H1 (cell line): ENCODE measurements at regions not wholly inside any gene's neighbourhood (a gene's known extent, or its start where the extent isn't known, plus 50 kb on each side); places are given as distances from the start of the nearest gene placed in this dataset.

ENCODE experiments used
- CTCF ChIA-PET: fragments of 300-600 bp; sonication (Branson Sonifier 250); formaldehyde crosslinking; loops from one replicate; lab custom pipeline; 2021; ENCODE audit not compliant: partially characterized antibody; lab: Charles Lee
- POLR2A ChIA-PET: fragments of 300-600 bp; sonication (Branson Sonifier 250); formaldehyde crosslinking; loops from one replicate; lab custom pipeline; 2021; ENCODE audit warnings: inconsistent platforms; ENCODE audit not compliant: partially characterized antibody; lab: Charles Lee
- DNase-seq, 2 experiments: peaks; one replicate each; pipeline versions ENCODE4 v3.0.0 to v3.0.0-alpha.2; 2010 to 2022; ENCODE audit warnings: low spot score in 2 of 2, low read depth in 1 of 2, mixed read lengths in 1 of 2
- FAIRE-seq: peaks from 2 replicates; lab custom pipeline; 2011; peaks lifted over from hg19 to GRCh38; lab: Jason Lieb, UNC
- H2AFZ ChIP-seq: 2 replicates; pipeline ENCODE4 v1.8.1; 2012; ENCODE audit warnings: low read length, inconsistent platforms
- H2AK5ac ChIP-seq: 2 replicates; pipeline ENCODE4 v1.6.1; 2013; ENCODE audit warnings: low read depth, low read length
- H2BK120ac ChIP-seq: replicated peaks from 2 replicates; pipeline ENCODE3; 2013; ENCODE audit warnings: low read depth, low read length, inconsistent platforms
- H2BK12ac ChIP-seq: 2 replicates; pipeline ENCODE4 v1.6.1; 2013; ENCODE audit warnings: low read depth, low read length
- H2BK15ac ChIP-seq: 2 replicates; pipeline ENCODE4 v1.6.1; 2013; ENCODE audit warnings: low read length
- H2BK20ac ChIP-seq: 2 replicates; pipeline ENCODE4 v1.6.1; 2013; ENCODE audit warnings: low read length
- H2BK5ac ChIP-seq: 2 replicates; pipeline ENCODE4 v1.6.1; 2013; ENCODE audit warnings: low read depth, low read length
- H3K14ac ChIP-seq: 2 replicates; pipeline ENCODE4 v1.6.1; 2013; ENCODE audit warnings: inconsistent platforms; ENCODE audit not compliant: insufficient read length
- H3K18ac ChIP-seq: 2 replicates; pipeline ENCODE4 v1.6.1; 2013; ENCODE audit warnings: low read length; ENCODE audit errors: extremely low read depth
- H3K23ac ChIP-seq: 2 replicates; pipeline ENCODE4 v1.6.1; 2013; ENCODE audit warnings: inconsistent platforms; ENCODE audit not compliant: insufficient read length
- H3K23me2 ChIP-seq: 2 replicates; pipeline ENCODE4 v1.6.1; 2013; ENCODE audit warnings: low read depth, low read length
- H3K27ac ChIP-seq: 2 replicates; pipeline ENCODE4 v1.6.1; 2011; ENCODE audit warnings: low read depth, low read length, inconsistent platforms
- H3K27me3 ChIP-seq, 4 experiments: replicated peaks in 1 of 4; 1 replicate in 1 of 4; 2 replicates in 3 of 4; pipeline versions ENCODE4 v1.6.1 to v1.8.1; 2011 to 2013; ENCODE audit warnings: low read length in 3 of 4, mild to moderate bottlenecking in 3 of 4, inconsistent platforms in 2 of 4, mixed read lengths in 2 of 4, moderate library complexity in 1 of 4; ENCODE audit not compliant: control insufficient read depth in 3 of 4, insufficient read depth in 3 of 4; ENCODE audit errors: extremely low read depth in 1 of 4
- H3K36me3 ChIP-seq, 4 experiments: 2 replicates each; pipeline versions ENCODE4 v1.6.1 to v1.8.1; 2011 to 2013; ENCODE audit warnings: mild to moderate bottlenecking in 4 of 4, low read length in 3 of 4, moderate library complexity in 2 of 4, control low read depth in 1 of 4, inconsistent platforms in 1 of 4; ENCODE audit not compliant: insufficient read depth in 4 of 4, control insufficient read depth in 2 of 4
- H3K4ac ChIP-seq: replicated peaks from 2 replicates; pipeline ENCODE3; 2013; ENCODE audit warnings: low read length, low read depth, mixed read lengths, inconsistent platforms; ENCODE audit not compliant: insufficient read length
- H3K4me1 ChIP-seq, 4 experiments: replicated peaks in 1 of 4; 1 replicate in 1 of 4; 2 replicates in 3 of 4; pipeline versions ENCODE4 v1.6.1 to v1.8.1; 2011 to 2013; ENCODE audit warnings: low read length in 3 of 4, inconsistent platforms in 2 of 4, mixed read lengths in 1 of 4; ENCODE audit not compliant: insufficient read depth in 4 of 4, control insufficient read depth in 3 of 4
- H3K4me2 ChIP-seq, 2 experiments: 2 replicates each; pipeline versions ENCODE4 v1.6.1 to v1.8.1; 2011 to 2013; ENCODE audit warnings: low read depth in 2 of 2, low read length in 2 of 2, control low read depth in 1 of 2, inconsistent platforms in 1 of 2, mild to moderate bottlenecking in 1 of 2; ENCODE audit not compliant: insufficient read depth in 1 of 2
- H3K4me3 ChIP-seq, 4 experiments: fragments of 200-600, 300-600 bp in 1 of 4; sonication (generic), shearing (Covaris generic), sonication (Bioruptor Twin) in 1 of 4; 2 replicates each; pipeline versions ENCODE4 v1.5.1 to v1.8.1; 2011 to 2016; ENCODE audit warnings: low read length in 4 of 4, low read depth in 3 of 4, control low read depth in 2 of 4, inconsistent platforms in 2 of 4, mild to moderate bottlenecking in 2 of 4, mixed read lengths in 1 of 4, moderate library complexity in 1 of 4; ENCODE audit not compliant: insufficient read depth in 2 of 4; ENCODE audit errors: extremely low read depth in 1 of 4
- H3K56ac ChIP-seq: replicated peaks from 2 replicates; pipeline ENCODE3; 2013; ENCODE audit warnings: low read depth, mild to moderate bottlenecking, mixed read lengths, low read length, inconsistent platforms; ENCODE audit not compliant: insufficient read length
- H3K79me1 ChIP-seq: 2 replicates; pipeline ENCODE4 v1.6.1; 2013; ENCODE audit warnings: low read depth, low read length, control low read depth
- H3K79me2 ChIP-seq, 2 experiments: 2 replicates each; pipeline versions ENCODE4 v1.6.1 to v1.8.1; 2012 to 2013; ENCODE audit warnings: low read length in 2 of 2, mild to moderate bottlenecking in 2 of 2, inconsistent platforms in 1 of 2; ENCODE audit not compliant: insufficient read depth in 2 of 2, control insufficient read depth in 1 of 2
- H3K9ac ChIP-seq, 4 experiments: replicated peaks in 1 of 4; 1 replicate in 1 of 4; 2 replicates in 3 of 4; pipeline versions ENCODE4 v1.6.1 to v1.8.1; 2011 to 2013; ENCODE audit warnings: low read depth in 3 of 4, low read length in 3 of 4, control low read depth in 2 of 4, mild to moderate bottlenecking in 2 of 4, moderate library complexity in 2 of 4, inconsistent platforms in 1 of 4; ENCODE audit errors: extremely low read depth in 1 of 4
- H3K9me3 ChIP-seq, 2 experiments: 2 replicates each; pipeline versions ENCODE4 v1.6.1 to v1.8.1; 2012 to 2013; ENCODE audit warnings: mild to moderate bottlenecking in 2 of 2, moderate library complexity in 2 of 2, control low read depth in 1 of 2, inconsistent platforms in 1 of 2, low read depth in 1 of 2, low read length in 1 of 2, mixed read lengths in 1 of 2; ENCODE audit not compliant: insufficient read depth in 2 of 2
- H4K20me1 ChIP-seq, 2 experiments: replicated peaks in 1 of 2; 2 replicates each; pipeline versions ENCODE3 to v1.8.1; 2011 to 2013; ENCODE audit warnings: inconsistent platforms in 2 of 2, low read length in 2 of 2, mild to moderate bottlenecking in 1 of 2; ENCODE audit not compliant: insufficient read depth in 2 of 2, control insufficient read depth in 1 of 2
- H4K5ac ChIP-seq: 2 replicates; pipeline ENCODE4 v1.6.1; 2013; ENCODE audit warnings: low read length, low read depth, mixed read lengths, inconsistent platforms; ENCODE audit not compliant: insufficient read length
- H4K8ac ChIP-seq: 2 replicates; pipeline ENCODE4 v1.8.0; 2013; ENCODE audit warnings: mild to moderate bottlenecking, moderate library complexity, low read length, inconsistent platforms; ENCODE audit not compliant: insufficient read depth; ENCODE audit errors: extremely low read depth
- H4K91ac ChIP-seq: replicated peaks from 2 replicates; pipeline ENCODE3; 2013; ENCODE audit warnings: low read length, mixed read lengths, inconsistent platforms; ENCODE audit not compliant: insufficient read length
- BACH1 ChIP-seq: IDR thresholded peaks from 2 replicates; pipeline ENCODE4 v1.6.1; 2012; ENCODE audit warnings: low read length, improper control_type of control experiment
- CHD1 ChIP-seq: IDR thresholded peaks from 2 replicates; pipeline ENCODE4 v1.6.1; 2012; ENCODE audit warnings: low read depth, low read length, improper control_type of control experiment
- GABPA ChIP-seq: IDR thresholded peaks from 2 replicates; pipeline ENCODE4 v1.6.1; 2011; ENCODE audit warnings: mild to moderate bottlenecking, low read length, moderate library complexity, borderline replicate concordance; ENCODE audit not compliant: insufficient read depth
- SIRT6 ChIP-seq: IDR thresholded peaks from one replicate; pipeline ENCODE4 v1.7.1; 2012; ENCODE audit warnings: low read length, inconsistent platforms
- WGBS, 2 experiments: shearing (Covaris generic) in 1 of 2; methylation state at CpG; one replicate each; pipeline versions ENCODE4 v1.1.6 to v1.1.7; 2013 to 2015; ENCODE audit warnings: low lambda C conversion rate in 2 of 2, mixed read lengths in 2 of 2, inconsistent platforms in 1 of 2, low coverage in 1 of 2, missing lambda C conversion rate in 1 of 2; ENCODE audit not compliant: insufficient replicate concordance in 2 of 2, insufficient coverage in 1 of 2, insufficient read length in 1 of 2; ENCODE audit errors: extremely low coverage in 1 of 2, missing lambda C conversion rate in 1 of 2; 5-methylcytosine and 5-hydroxymethylcytosine counted together

DNA sequence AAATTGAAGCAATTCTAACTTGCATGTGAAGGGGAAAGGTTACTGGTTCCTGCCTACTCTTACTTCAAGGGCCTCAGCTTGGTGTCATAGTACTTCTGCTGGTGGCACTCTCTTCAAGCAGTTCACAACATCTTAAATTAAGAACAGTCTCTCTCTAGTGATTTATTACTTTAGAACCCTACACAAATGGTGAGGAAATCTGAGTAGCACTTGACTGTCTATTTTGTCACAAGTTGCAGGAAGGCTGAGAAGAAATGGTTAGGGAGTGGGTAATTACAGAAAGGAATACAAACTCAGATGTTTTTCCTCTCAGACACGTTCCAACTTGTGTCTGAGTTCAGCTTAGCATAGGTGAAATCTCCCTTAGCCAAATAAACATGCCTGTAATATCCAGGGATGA, 242.3 kb upstream of the GRIA3 start:
- no peak overlapping the region for H4K5ac ChIP-seq
- H4K20me1 ChIP-seq = no peaks in the 10 kb centered on the region
- no peaks in the 10 kb centered on the region for H3K79me1 ChIP-seq
- H3K79me2 ChIP-seq = no peaks in the 10 kb centered on the region
- no peak overlapping the region for H3K18ac ChIP-seq
- no peak overlapping the region for H2BK12ac ChIP-seq
- no peak overlapping the region for H3K4ac ChIP-seq
- no peaks in the 10 kb centered on the region for H3K27me3 ChIP-seq
- no peak overlapping the region for H3K9ac ChIP-seq
- no peaks in the 10 kb centered on the region for H3K9me3 ChIP-seq
- no peak overlapping the region for H3K4me2 ChIP-seq
- no peak overlapping the region for H2AFZ ChIP-seq
- FAIRE-seq (no peak), DNase-seq (no peak)
- H3K27ac ChIP-seq = no peak overlapping the region
- no peak for TF ChIP-seq BACH1
- TF ChIP-seq CHD1 = no peak
- TF ChIP-seq GABPA = no peak
- no peak for TF ChIP-seq SIRT6
- H3K4me1 ChIP-seq = no peaks in the 10 kb centered on the region
- WGBS, 2 experiments = 70% methylated on average over 1 of the region's 1 CpG; no CpG with 5 or more reads in 1 of the 2 experiments
- H2BK15ac ChIP-seq = no peak overlapping the region
- H4K91ac ChIP-seq = no peak overlapping the region
- H2BK120ac ChIP-seq = no peak overlapping the region
- no peak overlapping the region for H2AK5ac ChIP-seq
- H3K56ac ChIP-seq = no peak overlapping the region
- no peak overlapping the region for H2BK20ac ChIP-seq
- no peak overlapping the region for H4K8ac ChIP-seq
- no peak overlapping the region for H3K23ac ChIP-seq
- POLR2A ChIA-PET = no interaction called here
- H3K4me3 ChIP-seq = no peak overlapping the region
- no peak overlapping the region for H2BK5ac ChIP-seq
- H3K14ac ChIP-seq = no peak overlapping the region
- CTCF ChIA-PET = no interaction called here
- H3K36me3 ChIP-seq = no peaks in the 10 kb centered on the region
- H3K23me2 ChIP-seq = no peaks in the 10 kb centered on the region
